Esophagus squamous epithelium (tissue), 5 donors: ENCODE measurements at regions not wholly inside any gene's neighbourhood (a gene's known extent, or its start where the extent isn't known, plus 50 kb on each side); places are given as distances from the start of the nearest gene placed in this dataset.
"Not testable (repeated sequence)": the region's sequence is repeated elsewhere in the genome, so short reads cannot be mapped to it uniquely, and the experiment has no call there.

Source experiments
- DNase-seq: peaks from one replicate; lab custom pipeline; 2025; lab: John Stamatoyannopoulos, UW
- H3K27ac ChIP-seq, 4 donors: fragments of 200-600 bp; sonication (generic); one replicate each; pipeline ENCODE4 v1.5.1; 2016 to 2019; ENCODE audit warnings: mild to moderate bottlenecking in 1 of 4
- H3K27me3 ChIP-seq, 4 donors: fragments of 200-600 bp; sonication (generic); 1 replicate in 3 of 4; 2 replicates in 1 of 4; pipeline versions ENCODE4 v1.5.1 to v1.6.0; 2017 to 2021; ENCODE audit warnings: antibody characterized with exemption in 1 of 4
- H3K36me3 ChIP-seq, 3 donors: fragments of 200-600 bp; sonication (generic); one replicate each; pipeline ENCODE4 v1.5.1; 2016 to 2019
- H3K4me1 ChIP-seq, 3 donors: fragments of 200-600 bp; sonication (generic); one replicate each; pipeline ENCODE4 v1.5.1; 2017 to 2019
- H3K4me3 ChIP-seq, 4 donors: fragments of 200-600 bp; sonication (generic); 1 replicate in 3 of 4; 2 replicates in 1 of 4; pipeline ENCODE4 v1.5.1; 2016 to 2019; ENCODE audit warnings: mild to moderate bottlenecking in 2 of 4, moderate library complexity in 1 of 4
- H3K9me3 ChIP-seq, 3 donors: fragments of 200-600 bp; sonication (generic); one replicate each; pipeline ENCODE4 v1.5.1; 2016 to 2019
- CTCF ChIP-seq, 6 experiments: fragments of 450-650 bp in 4 of 6; fragments of 200-600 bp in 2 of 6; sonication (generic) in 2 of 6; IDR thresholded peaks; one replicate each; pipeline ENCODE4 v1.5.1; 2016 to 2019; ENCODE audit warnings: antibody characterized with exemption in 6 of 6, mild to moderate bottlenecking in 4 of 6, moderate library complexity in 4 of 6
- POLR2A ChIP-seq, 4 donors: fragments of 450-650 bp; IDR thresholded peaks; one replicate each; pipeline ENCODE4 v1.6.1; 2017; ENCODE audit warnings: antibody characterized with exemption in 4 of 4, mild to moderate bottlenecking in 4 of 4, moderate library complexity in 3 of 4
- WGBS, 2 donors: methylation state at CpG; one replicate each; pipeline ENCODE4 v1.1.5; 2018; 5-methylcytosine and 5-hydroxymethylcytosine counted together
- intact Hi-C: fragments of 100-400 bp; cut with DNase I; formaldehyde crosslinking; loops from one replicate; pipeline ENCODE4 v1.15.0; 2022
- donor health status: DM: yes; HTN: yes; CAD: no.

GRCh38 chr5:10023494-10023893 is 226.2 kb downstream of the ATPSCKMT start:
- DNase-seq = no peak
- H3K4me1 ChIP-seq = no peaks in the 10 kb centered on the region
- no peak overlapping the region for H3K4me3 ChIP-seq
- TF ChIP-seq CTCF (IDR thresholded peaks at IDR 0.05) (no peak), POLR2A (IDR thresholded peaks at IDR 0.05) (no peak)
- 62 to 63% methylated on average over 3 of the region's 3 CpGs for WGBS, 2 donors
- no peaks in the 10 kb centered on the region for H3K36me3 ChIP-seq
- no peaks in the 10 kb centered on the region for H3K27me3 ChIP-seq
- H3K27ac ChIP-seq = no peak overlapping the region
- intact Hi-C loops = no loop called here
- H3K9me3 ChIP-seq = no peaks in the 10 kb centered on the region

- intact Hi-C loops = no loop called here
- WGBS, 2 donors = 33 to 44% methylated on average over 1 of the region's 1 CpG
- TF ChIP-seq POLR2A (IDR thresholded peaks at IDR 0.05) = no peak
Observed at GRCh38 chr5:10021248-10021647, 228.4 kb downstream of the ATPSCKMT start.

GRCh38 chr5:10019236-10019635 is 230.5 kb downstream of the ATPSCKMT start:
- H3K27ac ChIP-seq = no peak overlapping the region
- DNase-seq = no peak
- WGBS, 2 donors = 13 to 29% methylated on average over 2 of the region's 2 CpGs

More at GRCh38 chr5:10021248-10021647, 228.4 kb downstream of the ATPSCKMT start:
- DNase-seq = no peak
- H3K27ac ChIP-seq = no peak overlapping the region
- no peaks in the 10 kb centered on the region for H3K36me3 ChIP-seq
- H3K4me3 ChIP-seq = no peak overlapping the region
- H3K9me3 ChIP-seq = no peaks in the 10 kb centered on the region
- no peaks in the 10 kb centered on the region for H3K27me3 ChIP-seq
- H3K4me1 ChIP-seq = no peaks in the 10 kb centered on the region

GRCh38 chr5:10018201-10019069 is 231.3 kb downstream of the ATPSCKMT start:
- no peaks in the 10 kb centered on the region for H3K4me1 ChIP-seq
- WGBS, 2 donors = 44 to 48% methylated on average over 5 of the region's 5 CpGs
- no peak overlapping the region for H3K4me3 ChIP-seq
- H3K36me3 ChIP-seq = no peaks in the 10 kb centered on the region
- DNase-seq = no peak
- H3K27me3 ChIP-seq = no peaks in the 10 kb centered on the region
- intact Hi-C loops = no loop called here
- TF ChIP-seq CTCF (IDR thresholded peaks at IDR 0.05) (no peak), POLR2A (IDR thresholded peaks at IDR 0.05) (no peak)
- H3K27ac ChIP-seq = no peak overlapping the region
- no peaks in the 10 kb centered on the region for H3K9me3 ChIP-seq

More at GRCh38 chr5:10019236-10019635, 230.5 kb downstream of the ATPSCKMT start:
- no peaks in the 10 kb centered on the region for H3K4me1 ChIP-seq
- no peak for TF ChIP-seq POLR2A (IDR thresholded peaks at IDR 0.05)
- TF ChIP-seq CTCF (IDR thresholded peaks at IDR 0.05) = no peak
- H3K9me3 ChIP-seq = no peaks in the 10 kb centered on the region
- no peaks in the 10 kb centered on the region for H3K36me3 ChIP-seq
- H3K4me3 ChIP-seq = no peak overlapping the region
- intact Hi-C loops = no loop called here
- no peaks in the 10 kb centered on the region for H3K27me3 ChIP-seq

- WGBS, 2 donors = 67 to 80% methylated on average over 4 of the region's 4 CpGs
- TF ChIP-seq CTCF (IDR thresholded peaks at IDR 0.05) (no peak), POLR2A (IDR thresholded peaks at IDR 0.05) (no peak)
- no peaks in the 10 kb centered on the region for H3K9me3 ChIP-seq
- H3K4me1 ChIP-seq = no peaks in the 10 kb centered on the region
- no peaks in the 10 kb centered on the region for H3K36me3 ChIP-seq
- intact Hi-C loops = no loop called here
- H3K27me3 ChIP-seq = no peaks in the 10 kb centered on the region
- no peak overlapping the region for H3K27ac ChIP-seq
- H3K4me3 ChIP-seq = no peak overlapping the region
- no peak for DNase-seq
Observed at GRCh38 chr5:10017786-10018185, 231.9 kb downstream of the ATPSCKMT start.

- no CpG with 5 or more reads among the region's 8 CpGs for WGBS, 2 donors
- DNase-seq, H3K27me3 ChIP-seq, intact Hi-C loops, H3K4me1 ChIP-seq, H3K9me3 ChIP-seq, H3K27ac ChIP-seq, H3K36me3 ChIP-seq, H3K4me3 ChIP-seq: not testable (repeated sequence)
Observed at GRCh38 chr5:10016559-10016958, 233.1 kb downstream of the ATPSCKMT start.

GRCh38 chr5:10015681-10016080 is 234.0 kb downstream of the ATPSCKMT start:
- H3K9me3 ChIP-seq, H3K4me3 ChIP-seq, H3K4me1 ChIP-seq, H3K27ac ChIP-seq, DNase-seq, intact Hi-C loops, H3K36me3 ChIP-seq, H3K27me3 ChIP-seq: not testable (repeated sequence)
- WGBS, 2 donors = 83 to 91% methylated on average over 3 of the region's 3 CpGs
